GM12878 (cell line): ENCODE measurements at regions not wholly inside any gene's neighbourhood (a gene's known extent, or its start where the extent isn't known, plus 50 kb on each side); places are given as distances from the start of the nearest gene placed in this dataset.

Experiments
- CEBPB ChIP-seq, 2 experiments: fragments of 150-350 bp in 1 of 2; IDR thresholded peaks; 2 replicates each; pipeline ENCODE4 v1.6.1; 2012 to 2014; ENCODE audit warnings: low read depth in 2 of 2, low read length in 2 of 2, borderline replicate concordance in 1 of 2, inconsistent platforms in 1 of 2
- CHD4 ChIP-seq: fragments of 200-600 bp; sonication (generic); IDR thresholded peaks from 2 replicates; pipeline ENCODE4 v1.6.1; 2016; ENCODE audit warnings: mild to moderate bottlenecking
- EZH2 ChIP-seq: IDR thresholded peaks from 2 replicates; pipeline ENCODE4 v1.6.1; 2012; ENCODE audit warnings: low read depth, mild to moderate bottlenecking, control low read depth, inconsistent platforms, low read length, borderline replicate concordance; ENCODE audit not compliant: control insufficient read depth
- POLR2A ChIP-seq: IDR thresholded peaks from 2 replicates; pipeline ENCODE4 v1.6.1; 2011; ENCODE audit warnings: low read depth, mild to moderate bottlenecking, low read length
- RCOR1 ChIP-seq: conservative IDR thresholded peaks from 2 replicates; pipeline ENCODE4 v1.6.1; 2012; ENCODE audit warnings: low read depth, low read length, improper control_type of control experiment
- REST ChIP-seq: IDR thresholded peaks from 2 replicates; pipeline ENCODE4 v1.6.1; 2012; ENCODE audit warnings: mild to moderate bottlenecking, low read depth, low read length
- ZNF217 ChIP-seq: fragments of 450-650 bp; IDR thresholded peaks from 2 replicates; pipeline ENCODE4 v1.6.1; 2017; ENCODE audit warnings: antibody characterized with exemption, mild to moderate bottlenecking
- TF ChIP-seq, protein P1 (sequence below), 3 experiments: IDR thresholded peaks in 2 of 3; conservative IDR thresholded peaks in 1 of 3; 2 replicates each; pipeline ENCODE4 v1.5.1; 2011; ENCODE audit warnings: low read depth in 3 of 3, low read length in 3 of 3, mild to moderate bottlenecking in 3 of 3, control low read depth in 2 of 3, moderate library complexity in 2 of 3, inconsistent platforms in 1 of 3, mixed read lengths in 1 of 3; ENCODE audit not compliant: control insufficient read depth in 2 of 3, insufficient read depth in 1 of 3; ENCODE audit errors: extremely low read depth in 1 of 3
- TF ChIP-seq, protein P2 (sequence below): fragments of 450-650 bp; formaldehyde crosslinking; IDR thresholded peaks from 2 replicates; pipeline ENCODE4 v1.4.0; 2022; ENCODE audit warnings: mild to moderate bottlenecking, moderate library complexity

GRCh38 chr15:57796146-57796545 lies 89.6 kb downstream of the POLR2M start:
- TF ChIP-seq EZH2 (no peak), POLR2A (no peak), REST (no peak), RCOR1 (no peak), CHD4 (no peak), ZNF217 (no peak), CEBPB (IDR thresholded peaks at IDR 0.05; ENCODE audit: borderline replicate concordance in 1 of 2, low read depth in 2 of 2, low read length in 2 of 2) (no peak)
- TF ChIP-seq, protein P1, sequence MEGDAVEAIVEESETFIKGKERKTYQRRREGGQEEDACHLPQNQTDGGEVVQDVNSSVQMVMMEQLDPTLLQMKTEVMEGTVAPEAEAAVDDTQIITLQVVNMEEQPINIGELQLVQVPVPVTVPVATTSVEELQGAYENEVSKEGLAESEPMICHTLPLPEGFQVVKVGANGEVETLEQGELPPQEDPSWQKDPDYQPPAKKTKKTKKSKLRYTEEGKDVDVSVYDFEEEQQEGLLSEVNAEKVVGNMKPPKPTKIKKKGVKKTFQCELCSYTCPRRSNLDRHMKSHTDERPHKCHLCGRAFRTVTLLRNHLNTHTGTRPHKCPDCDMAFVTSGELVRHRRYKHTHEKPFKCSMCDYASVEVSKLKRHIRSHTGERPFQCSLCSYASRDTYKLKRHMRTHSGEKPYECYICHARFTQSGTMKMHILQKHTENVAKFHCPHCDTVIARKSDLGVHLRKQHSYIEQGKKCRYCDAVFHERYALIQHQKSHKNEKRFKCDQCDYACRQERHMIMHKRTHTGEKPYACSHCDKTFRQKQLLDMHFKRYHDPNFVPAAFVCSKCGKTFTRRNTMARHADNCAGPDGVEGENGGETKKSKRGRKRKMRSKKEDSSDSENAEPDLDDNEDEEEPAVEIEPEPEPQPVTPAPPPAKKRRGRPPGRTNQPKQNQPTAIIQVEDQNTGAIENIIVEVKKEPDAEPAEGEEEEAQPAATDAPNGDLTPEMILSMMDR (IDR thresholded peaks at IDR 0.05 in 2 of 3, conservative IDR thresholded peaks at IDR 0.05 in 1 of 3; ENCODE audit: control insufficient read depth in 2 of 3, extremely low read depth in 1 of 3, insufficient read depth in 1 of 3, low read depth in 3 of 3, low read length in 3 of 3) = no peak
- TF ChIP-seq, protein P2, sequence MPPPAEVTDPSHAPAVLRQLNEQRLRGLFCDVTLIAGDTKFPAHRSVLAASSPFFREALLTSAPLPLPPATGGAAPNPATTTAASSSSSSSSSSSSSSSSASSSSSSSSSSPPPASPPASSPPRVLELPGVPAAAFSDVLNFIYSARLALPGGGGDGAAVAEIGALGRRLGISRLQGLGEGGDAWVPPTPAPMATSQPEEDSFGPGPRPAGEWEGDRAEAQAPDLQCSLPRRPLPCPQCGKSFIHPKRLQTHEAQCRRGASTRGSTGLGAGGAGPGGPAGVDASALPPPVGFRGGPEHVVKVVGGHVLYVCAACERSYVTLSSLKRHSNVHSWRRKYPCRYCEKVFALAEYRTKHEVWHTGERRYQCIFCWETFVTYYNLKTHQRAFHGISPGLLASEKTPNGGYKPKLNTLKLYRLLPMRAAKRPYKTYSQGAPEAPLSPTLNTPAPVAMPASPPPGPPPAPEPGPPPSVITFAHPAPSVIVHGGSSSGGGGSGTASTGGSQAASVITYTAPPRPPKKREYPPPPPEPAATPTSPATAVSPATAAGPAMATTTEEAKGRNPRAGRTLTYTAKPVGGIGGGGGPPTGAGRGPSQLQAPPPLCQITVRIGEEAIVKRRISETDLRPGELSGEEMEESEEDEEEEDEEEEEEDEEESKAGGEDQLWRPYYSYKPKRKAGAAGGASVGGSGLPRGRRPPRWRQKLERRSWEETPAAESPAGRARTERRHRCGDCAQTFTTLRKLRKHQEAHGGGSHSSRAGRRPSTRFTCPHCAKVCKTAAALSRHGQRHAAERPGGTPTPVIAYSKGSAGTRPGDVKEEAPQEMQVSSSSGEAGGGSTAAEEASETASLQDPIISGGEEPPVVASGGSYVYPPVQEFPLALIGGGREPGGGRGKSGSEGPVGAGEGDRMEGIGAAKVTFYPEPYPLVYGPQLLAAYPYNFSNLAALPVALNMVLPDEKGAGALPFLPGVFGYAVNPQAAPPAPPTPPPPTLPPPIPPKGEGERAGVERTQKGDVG (CRISPR knock-in tag) = no peak
